ENCODE measurements at regions not wholly inside any gene's neighbourhood (a gene's known extent, or its start where the extent isn't known, plus 50 kb on each side); places are given as distances from the start of the nearest gene placed in this dataset.

DNA sequence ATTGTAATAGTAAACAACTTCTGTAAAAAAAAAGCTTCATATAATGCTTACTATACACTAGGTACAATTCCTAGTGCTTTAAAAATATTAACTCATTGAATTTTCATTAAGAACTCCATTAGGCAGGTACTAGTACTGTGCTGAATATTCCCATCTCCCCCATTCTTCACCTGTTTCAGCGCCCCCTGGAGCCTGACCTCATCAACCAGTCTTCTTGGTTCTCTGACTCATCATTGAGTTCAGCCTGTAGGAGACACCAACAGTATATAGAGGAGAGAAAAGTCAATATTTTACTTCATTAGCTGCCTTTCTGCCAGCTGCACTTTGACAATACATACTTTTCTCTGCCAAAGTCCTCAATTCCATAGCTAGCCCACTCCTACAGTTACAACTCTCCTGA lies 1009.9 kb upstream of the KLHL29 start:
- TF ChIP-seq, protein P1, sequence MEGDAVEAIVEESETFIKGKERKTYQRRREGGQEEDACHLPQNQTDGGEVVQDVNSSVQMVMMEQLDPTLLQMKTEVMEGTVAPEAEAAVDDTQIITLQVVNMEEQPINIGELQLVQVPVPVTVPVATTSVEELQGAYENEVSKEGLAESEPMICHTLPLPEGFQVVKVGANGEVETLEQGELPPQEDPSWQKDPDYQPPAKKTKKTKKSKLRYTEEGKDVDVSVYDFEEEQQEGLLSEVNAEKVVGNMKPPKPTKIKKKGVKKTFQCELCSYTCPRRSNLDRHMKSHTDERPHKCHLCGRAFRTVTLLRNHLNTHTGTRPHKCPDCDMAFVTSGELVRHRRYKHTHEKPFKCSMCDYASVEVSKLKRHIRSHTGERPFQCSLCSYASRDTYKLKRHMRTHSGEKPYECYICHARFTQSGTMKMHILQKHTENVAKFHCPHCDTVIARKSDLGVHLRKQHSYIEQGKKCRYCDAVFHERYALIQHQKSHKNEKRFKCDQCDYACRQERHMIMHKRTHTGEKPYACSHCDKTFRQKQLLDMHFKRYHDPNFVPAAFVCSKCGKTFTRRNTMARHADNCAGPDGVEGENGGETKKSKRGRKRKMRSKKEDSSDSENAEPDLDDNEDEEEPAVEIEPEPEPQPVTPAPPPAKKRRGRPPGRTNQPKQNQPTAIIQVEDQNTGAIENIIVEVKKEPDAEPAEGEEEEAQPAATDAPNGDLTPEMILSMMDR (IDR thresholded peaks at IDR 0.05): no peak
- TF ChIP-seq POLR2A (IDR thresholded peaks at IDR 0.05): no peak

Data from testis (tissue), 2 donors.